HepG2 (cell line): ENCODE measurements at regions not wholly inside any gene's neighbourhood (a gene's known extent, or its start where the extent isn't known, plus 50 kb on each side); places are given as distances from the start of the nearest gene placed in this dataset.
A peak's percentile ranks its signal among the peaks of the same experiment; 100 is the strongest.

ENCODE experiments used
- ASH2L ChIP-seq: fragments of 300-600, 200-600 bp; sonication (generic); IDR thresholded peaks from 2 replicates; pipeline ENCODE4 v1.7.0; 2017; ENCODE audit warnings: low read depth, mild to moderate bottlenecking, moderate library complexity, mixed read lengths, low read length; ENCODE audit not compliant: insufficient read length
- BCL6 ChIP-seq: IDR thresholded peaks from 2 replicates; pipeline ENCODE4 v1.6.1; 2016; ENCODE audit warnings: missing genetic modification reagents, missing compliant biosample characterization
- FOXK2 ChIP-seq: fragments of 450-650 bp; IDR thresholded peaks from 2 replicates; pipeline ENCODE4 v1.6.1; 2016
- GTF3A ChIP-seq: sonication (generic); formaldehyde crosslinking; conservative IDR thresholded peaks from 2 replicates; pipeline ENCODE4 v1.4.0; 2020; ENCODE audit warnings: mild to moderate bottlenecking, missing genetic modification reagents
- JDP2 ChIP-seq: sonication (generic); formaldehyde crosslinking; IDR thresholded peaks from 2 replicates; pipeline ENCODE4 v1.8.1; 2022; ENCODE audit warnings: missing genetic modification reagents, borderline replicate concordance
- KMT2B ChIP-seq: IDR thresholded peaks from 2 replicates; pipeline ENCODE4 v1.6.1; 2016; ENCODE audit warnings: missing genetic modification reagents, missing compliant biosample characterization
- PHF21A ChIP-seq: sonication (generic); formaldehyde crosslinking; IDR thresholded peaks from 2 replicates; pipeline ENCODE4 v1.5.0; 2020; ENCODE audit warnings: mild to moderate bottlenecking, missing genetic modification reagents
- POLR2G ChIP-seq: fragments of 200-400 bp; formaldehyde crosslinking; IDR thresholded peaks from 2 replicates; pipeline ENCODE4 v1.6.1; 2018; ENCODE audit warnings: mild to moderate bottlenecking, low read depth, low read length, moderate library complexity
- RARG ChIP-seq: sonication (generic); formaldehyde crosslinking; IDR thresholded peaks from 2 replicates; pipeline ENCODE4 v1.4.0; 2020; ENCODE audit warnings: low read depth, mild to moderate bottlenecking, missing genetic modification reagents
- RXRB ChIP-seq: IDR thresholded peaks from 2 replicates; pipeline ENCODE4 v1.6.1; 2016; ENCODE audit warnings: borderline replicate concordance, missing genetic modification reagents, missing compliant biosample characterization
- SIX1 ChIP-seq: sonication (generic); formaldehyde crosslinking; IDR thresholded peaks from 2 replicates; pipeline ENCODE4 v1.4.0; 2020; ENCODE audit warnings: missing genetic modification reagents, borderline replicate concordance
- SMAD3 ChIP-seq: sonication (generic); formaldehyde crosslinking; IDR thresholded peaks from 2 replicates; pipeline ENCODE4 v1.4.0; 2020; ENCODE audit warnings: missing genetic modification reagents
- STAT5B ChIP-seq: sonication (generic); formaldehyde crosslinking; IDR thresholded peaks from 2 replicates; pipeline ENCODE4 v1.4.0; 2020; ENCODE audit warnings: missing genetic modification reagents
- XRCC5 ChIP-seq: fragments of 200-400 bp; formaldehyde crosslinking; optimal IDR thresholded peaks from 2 replicates; pipeline ENCODE3; 2017; ENCODE audit warnings: mild to moderate bottlenecking, low read length
- ZBTB3 ChIP-seq: sonication (generic); formaldehyde crosslinking; IDR thresholded peaks from 2 replicates; pipeline ENCODE4 v1.4.0; 2020; ENCODE audit warnings: low read depth, mild to moderate bottlenecking, moderate library complexity, missing genetic modification reagents, borderline replicate concordance
- ZFP1 ChIP-seq: IDR thresholded peaks from 2 replicates; pipeline ENCODE4 v1.6.1; 2016
- ZFP82 ChIP-seq: sonication (generic); formaldehyde crosslinking; IDR thresholded peaks from 2 replicates; pipeline ENCODE4 v1.5.1; 2020; ENCODE audit warnings: mild to moderate bottlenecking, missing genetic modification reagents, borderline replicate concordance
- ZFX ChIP-seq: sonication (generic); formaldehyde crosslinking; IDR thresholded peaks from 2 replicates; pipeline ENCODE4 v1.4.0; 2020; ENCODE audit warnings: mild to moderate bottlenecking, low read depth, missing genetic modification reagents, moderate library complexity
- ZFYVE20 ChIP-seq: sonication (generic); formaldehyde crosslinking; IDR thresholded peaks from 2 replicates; pipeline ENCODE4 v1.8.0; 2023; ENCODE audit warnings: low read depth, mild to moderate bottlenecking, moderate library complexity, missing genetic modification reagents, borderline replicate concordance
- ZNF274 ChIP-seq: sonication (generic); formaldehyde crosslinking; IDR thresholded peaks from 2 replicates; pipeline ENCODE4 v1.5.1; 2020; ENCODE audit warnings: mild to moderate bottlenecking, missing genetic modification reagents
- ZNF615 ChIP-seq: sonication (generic); formaldehyde crosslinking; IDR thresholded peaks from 2 replicates; pipeline ENCODE4 v1.5.0; 2020; ENCODE audit warnings: mild to moderate bottlenecking, missing genetic modification reagents, borderline replicate concordance
- ZNF747 ChIP-seq: sonication (generic); formaldehyde crosslinking; IDR thresholded peaks from 2 replicates; pipeline ENCODE4 v1.8.1; 2023; ENCODE audit warnings: missing genetic modification reagents, mild to moderate bottlenecking, borderline replicate concordance
- ZNF792 ChIP-seq: IDR thresholded peaks from 2 replicates; pipeline ENCODE4 v1.6.1; 2016
- TF ChIP-seq, protein P1 (sequence below): sonication (generic); formaldehyde crosslinking; IDR thresholded peaks from 2 replicates; pipeline ENCODE4 v1.4.0; 2020; ENCODE audit warnings: mild to moderate bottlenecking, missing genetic modification reagents
- TF ChIP-seq, protein P2 (sequence below), 2 experiments: sonication (generic) in 1 of 2; formaldehyde crosslinking in 1 of 2; IDR thresholded peaks; 2 replicates each; pipeline versions ENCODE4 v1.4.0 to v1.6.1; 2016 to 2020; ENCODE audit warnings: borderline replicate concordance in 1 of 2, low read depth in 1 of 2, mild to moderate bottlenecking in 1 of 2, missing genetic modification reagents in 1 of 2

DNA sequence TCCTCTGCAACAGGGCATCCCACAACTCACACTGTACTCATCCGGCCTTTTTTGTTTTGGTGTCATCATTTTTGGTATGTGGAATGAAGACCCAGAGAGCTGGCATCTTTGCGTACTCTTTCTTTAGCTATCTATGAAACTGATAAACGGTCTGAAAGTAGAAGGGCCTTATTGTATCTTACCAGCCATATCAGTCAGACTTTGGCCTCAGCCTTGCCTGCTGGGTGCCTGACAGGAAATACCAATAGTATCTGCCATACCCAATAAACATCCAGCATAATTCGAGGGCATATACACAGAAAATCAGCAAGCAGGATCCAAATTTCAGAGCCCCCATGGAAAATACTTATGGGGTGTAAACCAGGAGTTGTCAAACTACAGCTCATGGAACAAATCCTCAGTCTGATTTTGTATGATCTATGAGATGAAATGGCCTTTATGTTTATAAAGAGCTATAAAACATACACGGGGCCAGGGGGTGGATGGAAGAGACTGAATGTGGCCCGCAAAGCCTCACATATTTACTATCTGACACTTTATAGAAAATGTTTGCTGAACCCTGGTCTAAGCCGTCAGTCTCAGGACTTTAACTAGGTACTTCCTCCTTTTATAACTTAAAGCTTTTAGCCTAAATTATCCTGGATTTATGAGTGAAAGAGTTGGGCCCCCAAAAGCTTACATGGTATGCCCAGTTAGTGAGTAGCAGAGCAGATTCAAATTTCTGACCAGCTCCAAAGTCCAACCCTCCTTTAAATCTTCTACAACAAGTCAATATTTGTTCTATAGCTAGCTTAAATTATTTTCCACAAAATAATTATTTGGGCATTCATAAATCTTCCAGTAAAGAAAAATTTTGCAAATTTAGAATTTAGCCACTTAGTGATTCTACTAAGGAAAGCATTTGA is 308.0 kb upstream of the PUM3 start (continued):
- TF ChIP-seq ZFP82 (CRISPR knock-in tag) (no peak), RXRB (0 out of 2 replicates have a peak, but pooled peaks have one; percentile 25), BCL6 (CRISPR knock-in tag) (peak; percentile 83), ZNF615 (CRISPR knock-in tag) (no peak), XRCC5 (no peak), RARG (CRISPR knock-in tag) (no peak), ASH2L (peak; percentile 95), ZNF274 (CRISPR knock-in tag) (no peak), FOXK2 (no peak), ZNF792 (no peak), PHF21A (CRISPR knock-in tag) (peak; percentile 50; the same call in 1 of the 2 replicates), KMT2B (no peak), STAT5B (CRISPR knock-in tag) (no peak), SIX1 (CRISPR knock-in tag) (peak; percentile 38; the same call in 1 of the 2 replicates), ZFYVE20 (CRISPR knock-in tag) (no peak), JDP2 (CRISPR knock-in tag) (no peak), GTF3A (no peak), SMAD3 (CRISPR knock-in tag) (0 out of 2 replicates have a peak, but pooled peaks have one; percentile 19), ZBTB3 (CRISPR knock-in tag) (no peak), ZFP1 (no peak), POLR2G (peak; percentile 64), ZNF747 (no peak), ZFX (CRISPR knock-in tag) (0 out of 2 replicates have a peak, but pooled peaks have one; percentile 17)
- TF ChIP-seq, protein P1, sequence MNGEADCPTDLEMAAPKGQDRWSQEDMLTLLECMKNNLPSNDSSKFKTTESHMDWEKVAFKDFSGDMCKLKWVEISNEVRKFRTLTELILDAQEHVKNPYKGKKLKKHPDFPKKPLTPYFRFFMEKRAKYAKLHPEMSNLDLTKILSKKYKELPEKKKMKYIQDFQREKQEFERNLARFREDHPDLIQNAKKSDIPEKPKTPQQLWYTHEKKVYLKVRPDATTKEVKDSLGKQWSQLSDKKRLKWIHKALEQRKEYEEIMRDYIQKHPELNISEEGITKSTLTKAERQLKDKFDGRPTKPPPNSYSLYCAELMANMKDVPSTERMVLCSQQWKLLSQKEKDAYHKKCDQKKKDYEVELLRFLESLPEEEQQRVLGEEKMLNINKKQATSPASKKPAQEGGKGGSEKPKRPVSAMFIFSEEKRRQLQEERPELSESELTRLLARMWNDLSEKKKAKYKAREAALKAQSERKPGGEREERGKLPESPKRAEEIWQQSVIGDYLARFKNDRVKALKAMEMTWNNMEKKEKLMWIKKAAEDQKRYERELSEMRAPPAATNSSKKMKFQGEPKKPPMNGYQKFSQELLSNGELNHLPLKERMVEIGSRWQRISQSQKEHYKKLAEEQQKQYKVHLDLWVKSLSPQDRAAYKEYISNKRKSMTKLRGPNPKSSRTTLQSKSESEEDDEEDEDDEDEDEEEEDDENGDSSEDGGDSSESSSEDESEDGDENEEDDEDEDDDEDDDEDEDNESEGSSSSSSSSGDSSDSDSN, result no peak
- TF ChIP-seq, protein P2, sequence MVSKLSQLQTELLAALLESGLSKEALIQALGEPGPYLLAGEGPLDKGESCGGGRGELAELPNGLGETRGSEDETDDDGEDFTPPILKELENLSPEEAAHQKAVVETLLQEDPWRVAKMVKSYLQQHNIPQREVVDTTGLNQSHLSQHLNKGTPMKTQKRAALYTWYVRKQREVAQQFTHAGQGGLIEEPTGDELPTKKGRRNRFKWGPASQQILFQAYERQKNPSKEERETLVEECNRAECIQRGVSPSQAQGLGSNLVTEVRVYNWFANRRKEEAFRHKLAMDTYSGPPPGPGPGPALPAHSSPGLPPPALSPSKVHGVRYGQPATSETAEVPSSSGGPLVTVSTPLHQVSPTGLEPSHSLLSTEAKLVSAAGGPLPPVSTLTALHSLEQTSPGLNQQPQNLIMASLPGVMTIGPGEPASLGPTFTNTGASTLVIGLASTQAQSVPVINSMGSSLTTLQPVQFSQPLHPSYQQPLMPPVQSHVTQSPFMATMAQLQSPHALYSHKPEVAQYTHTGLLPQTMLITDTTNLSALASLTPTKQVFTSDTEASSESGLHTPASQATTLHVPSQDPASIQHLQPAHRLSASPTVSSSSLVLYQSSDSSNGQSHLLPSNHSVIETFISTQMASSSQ (IDR thresholded peaks at IDR 0.05; ENCODE audit: low read depth), result no peak
- TF ChIP-seq, protein P2 (CRISPR knock-in tag; IDR thresholded peaks at IDR 0.05; ENCODE audit: borderline replicate concordance), result peak; percentile 5; the same call in 1 of the 2 replicates
